ENCODE measurements at regions not wholly inside any gene's neighbourhood (a gene's known extent, or its start where the extent isn't known, plus 50 kb on each side); places are given as distances from the start of the nearest gene placed in this dataset.

DNA sequence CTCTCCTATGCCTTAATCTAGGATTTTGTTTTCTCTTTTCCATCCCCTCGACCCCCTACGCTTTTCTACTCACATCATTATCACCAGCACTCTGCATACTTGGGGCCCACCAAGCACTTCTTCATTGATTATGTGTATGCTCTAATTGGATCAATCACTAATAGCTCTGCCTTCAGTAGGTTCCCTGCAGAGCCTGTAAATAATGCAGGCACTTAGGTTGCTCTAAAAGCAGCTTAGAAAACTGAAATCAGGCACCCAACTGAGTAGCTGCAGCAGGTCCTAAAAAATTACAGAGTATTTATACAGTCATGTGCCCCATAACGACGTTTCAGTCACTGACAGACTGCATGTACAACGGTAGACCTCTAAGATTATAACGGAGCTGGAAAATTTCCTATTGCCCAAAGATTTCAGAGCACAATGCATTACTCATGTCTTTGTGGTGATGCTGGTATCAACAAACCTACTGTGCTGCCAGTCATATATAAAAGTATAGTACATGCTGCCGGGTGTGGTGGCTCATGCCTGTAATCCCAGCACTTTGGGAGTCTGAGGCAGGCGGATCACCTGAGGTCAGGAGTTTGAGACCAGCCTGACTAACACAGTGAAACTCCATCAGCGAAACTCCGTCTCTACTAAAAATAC is 280.4 kb downstream of the HS3ST3B1 start:
- TF ChIP-seq, protein P1, sequence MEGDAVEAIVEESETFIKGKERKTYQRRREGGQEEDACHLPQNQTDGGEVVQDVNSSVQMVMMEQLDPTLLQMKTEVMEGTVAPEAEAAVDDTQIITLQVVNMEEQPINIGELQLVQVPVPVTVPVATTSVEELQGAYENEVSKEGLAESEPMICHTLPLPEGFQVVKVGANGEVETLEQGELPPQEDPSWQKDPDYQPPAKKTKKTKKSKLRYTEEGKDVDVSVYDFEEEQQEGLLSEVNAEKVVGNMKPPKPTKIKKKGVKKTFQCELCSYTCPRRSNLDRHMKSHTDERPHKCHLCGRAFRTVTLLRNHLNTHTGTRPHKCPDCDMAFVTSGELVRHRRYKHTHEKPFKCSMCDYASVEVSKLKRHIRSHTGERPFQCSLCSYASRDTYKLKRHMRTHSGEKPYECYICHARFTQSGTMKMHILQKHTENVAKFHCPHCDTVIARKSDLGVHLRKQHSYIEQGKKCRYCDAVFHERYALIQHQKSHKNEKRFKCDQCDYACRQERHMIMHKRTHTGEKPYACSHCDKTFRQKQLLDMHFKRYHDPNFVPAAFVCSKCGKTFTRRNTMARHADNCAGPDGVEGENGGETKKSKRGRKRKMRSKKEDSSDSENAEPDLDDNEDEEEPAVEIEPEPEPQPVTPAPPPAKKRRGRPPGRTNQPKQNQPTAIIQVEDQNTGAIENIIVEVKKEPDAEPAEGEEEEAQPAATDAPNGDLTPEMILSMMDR (IDR thresholded peaks at IDR 0.05) = no peak
- H3K27me3 Mint-ChIP-seq (ENCODE audit: low read depth in 3 of 3) = peaks cover 0 to 3% (median 0%) of the 10 kb centered on the region in 3 donors

DNA sequence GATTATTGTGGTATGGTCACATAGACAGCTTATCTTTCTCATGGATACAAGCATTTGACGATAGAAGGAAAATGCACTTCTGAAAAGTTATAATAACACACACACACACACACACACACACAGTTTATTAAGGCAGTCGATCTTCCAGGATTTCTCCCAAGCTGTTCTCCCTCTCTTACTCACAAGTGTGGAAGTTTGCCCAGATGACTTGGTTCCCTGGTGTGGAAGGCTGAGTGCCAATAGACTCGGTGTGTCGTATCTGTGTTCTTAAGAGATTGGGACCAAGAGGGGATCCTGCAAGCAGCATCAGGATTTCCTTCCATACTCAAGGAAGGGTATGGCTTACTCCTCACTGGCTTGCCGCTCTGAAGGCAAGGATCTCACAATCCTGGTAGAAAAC is 279.6 kb downstream of the HS3ST3B1 start:
- H3K9ac ChIP-seq (ENCODE audit: insufficient read depth, low read length, poor library complexity, severe bottlenecking) = no peak overlapping the region
- Mint-ChIP-seq H3K9me3 (peaks cover 0 to 19% (median 9%) of the 10 kb centered on the region in 7 donors), H3K4me3 (no peak overlapping the region), H3K4me1 (no peaks in the 10 kb centered on the region), H3K27ac (no peak overlapping the region), H3K27me3 (ENCODE audit: low read depth in 3 of 3) (peaks cover 0 to 3% (median 0%) of the 10 kb centered on the region in 3 donors), H3K36me3 (no peaks in the 10 kb centered on the region)
- no peak overlapping the region for H3K4me2 ChIP-seq (replicated peaks; ENCODE audit: extremely low read depth, low read length, poor library complexity, severe bottlenecking)
- no peak overlapping the region for H3K4me3 ChIP-seq (replicated peaks in 1 of 3; ENCODE audit: low read depth in 2 of 3, low read length in 3 of 3)
- H3K9me3 ChIP-seq (replicated peaks in 1 of 2; ENCODE audit: control insufficient read depth in 1 of 2, insufficient read depth in 1 of 2, low read length in 2 of 2) = peaks cover 0 to 3% of the 10 kb centered on the region in 2 donors
- no peaks in the 10 kb centered on the region for H3K79me2 ChIP-seq (ENCODE audit: insufficient read depth, low read length)
- no peak overlapping the region for H3K27ac ChIP-seq (ENCODE audit: low read depth in 1 of 2, low read length in 2 of 2)
- TF ChIP-seq, protein P1 (IDR thresholded peaks at IDR 0.05) = no peak
- DNase-seq = no peak
- H2AFZ ChIP-seq (ENCODE audit: insufficient read depth, low read depth, low read length, poor library complexity, severe bottlenecking) = no peak overlapping the region
- no peaks in the 10 kb centered on the region for H4K20me1 ChIP-seq (ENCODE audit: insufficient read depth, low read length)
- no peaks in the 10 kb centered on the region for H3K4me1 ChIP-seq (ENCODE audit: control insufficient read depth in 1 of 2, insufficient read depth in 2 of 2, low read length in 2 of 2)
- intact Hi-C loops (cut with micrococcal nuclease) = no loop called here
- H3K27me3 ChIP-seq (ENCODE audit: control insufficient read depth in 2 of 2, insufficient read depth in 2 of 2, low read length in 2 of 2) = no peaks in the 10 kb centered on the region
- H3K36me3 ChIP-seq (replicated peaks in 1 of 2; ENCODE audit: control insufficient read depth in 1 of 2, insufficient read depth in 2 of 2, low read length in 2 of 2) = no peaks in the 10 kb centered on the region
- WGBS (ENCODE audit: insufficient coverage) = no CpG with 5 or more reads among the region's 5 CpGs

More for the DNA sequence above, 280.4 kb downstream of the HS3ST3B1 start:
- intact Hi-C loops (cut with micrococcal nuclease) = no loop called here
- WGBS (ENCODE audit: insufficient coverage) = 96% methylated on average over 8 of the region's 10 CpGs
- H3K4me2 ChIP-seq (replicated peaks; ENCODE audit: extremely low read depth, low read length, poor library complexity, severe bottlenecking) = no peak overlapping the region
- no peak overlapping the region for H2AFZ ChIP-seq (ENCODE audit: insufficient read depth, low read depth, low read length, poor library complexity, severe bottlenecking)
- no peaks in the 10 kb centered on the region for H3K36me3 ChIP-seq (replicated peaks in 1 of 2; ENCODE audit: control insufficient read depth in 1 of 2, insufficient read depth in 2 of 2, low read length in 2 of 2)
- no peaks in the 10 kb centered on the region for H3K4me1 ChIP-seq (ENCODE audit: control insufficient read depth in 1 of 2, insufficient read depth in 2 of 2, low read length in 2 of 2)
- peaks cover 0 to 3% of the 10 kb centered on the region in 2 donors for H3K9me3 ChIP-seq (replicated peaks in 1 of 2; ENCODE audit: control insufficient read depth in 1 of 2, insufficient read depth in 1 of 2, low read length in 2 of 2)
- H3K27me3 ChIP-seq (ENCODE audit: control insufficient read depth in 2 of 2, insufficient read depth in 2 of 2, low read length in 2 of 2) = no peaks in the 10 kb centered on the region
- Mint-ChIP-seq H3K36me3 (no peaks in the 10 kb centered on the region), H3K4me1 (no peaks in the 10 kb centered on the region), H3K9me3 (peaks cover 0 to 16% (median 9%) of the 10 kb centered on the region in 7 donors), H3K4me3 (no peak overlapping the region), H3K27ac (no peak overlapping the region)
- no peak overlapping the region for H3K4me3 ChIP-seq (replicated peaks in 1 of 3; ENCODE audit: low read depth in 2 of 3, low read length in 3 of 3)
- no peak for DNase-seq
- no peak overlapping the region for H3K9ac ChIP-seq (ENCODE audit: insufficient read depth, low read length, poor library complexity, severe bottlenecking)
- no peak overlapping the region for H3K27ac ChIP-seq (ENCODE audit: low read depth in 1 of 2, low read length in 2 of 2)
- no peaks in the 10 kb centered on the region for H3K79me2 ChIP-seq (ENCODE audit: insufficient read depth, low read length)
- H4K20me1 ChIP-seq (ENCODE audit: insufficient read depth, low read length) = no peaks in the 10 kb centered on the region
